GM18517 (cell line): ENCODE measurements at regions not wholly inside any gene's neighbourhood (a gene's known extent, or its start where the extent isn't known, plus 50 kb on each side); places are given as distances from the start of the nearest gene placed in this dataset.

Experiments used
- ATAC-seq: cut with Tn5 transposase; IDR thresholded peaks from one replicate; pipeline ENCODE4 v1.9.1; 2021; ENCODE audit warnings: mild to moderate bottlenecking, moderate library complexity; ENCODE audit not compliant: unreplicated experiment

DNA sequence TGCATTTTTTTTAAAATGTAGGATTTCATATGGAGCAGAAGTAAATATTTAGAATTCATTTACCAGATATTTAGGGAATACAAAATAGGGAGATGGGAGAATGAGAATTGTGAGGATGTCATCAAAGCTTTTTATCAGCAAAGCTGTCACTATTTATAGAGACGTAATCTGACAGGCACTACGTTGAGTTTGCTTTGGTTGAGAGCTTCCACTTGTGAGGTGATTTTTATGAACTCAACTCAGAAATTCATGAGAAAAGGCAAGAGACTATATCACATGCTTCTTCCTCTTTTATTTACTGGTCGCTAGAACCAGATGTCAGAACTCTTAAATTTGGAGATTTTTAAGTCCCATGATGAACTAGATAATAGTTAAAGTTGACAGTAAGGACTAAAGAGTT lies 211.2 kb downstream of the GBA3 start:
- no peak for ATAC-seq

- no peak for ATAC-seq
These were observed 208.9 kb downstream of the GBA3 start for GRCh38 chr4:22901631-22902030.

GRCh38 chr4:22900876-22901275 lies 208.1 kb downstream of the GBA3 start:
- no peak for ATAC-seq

DNA sequence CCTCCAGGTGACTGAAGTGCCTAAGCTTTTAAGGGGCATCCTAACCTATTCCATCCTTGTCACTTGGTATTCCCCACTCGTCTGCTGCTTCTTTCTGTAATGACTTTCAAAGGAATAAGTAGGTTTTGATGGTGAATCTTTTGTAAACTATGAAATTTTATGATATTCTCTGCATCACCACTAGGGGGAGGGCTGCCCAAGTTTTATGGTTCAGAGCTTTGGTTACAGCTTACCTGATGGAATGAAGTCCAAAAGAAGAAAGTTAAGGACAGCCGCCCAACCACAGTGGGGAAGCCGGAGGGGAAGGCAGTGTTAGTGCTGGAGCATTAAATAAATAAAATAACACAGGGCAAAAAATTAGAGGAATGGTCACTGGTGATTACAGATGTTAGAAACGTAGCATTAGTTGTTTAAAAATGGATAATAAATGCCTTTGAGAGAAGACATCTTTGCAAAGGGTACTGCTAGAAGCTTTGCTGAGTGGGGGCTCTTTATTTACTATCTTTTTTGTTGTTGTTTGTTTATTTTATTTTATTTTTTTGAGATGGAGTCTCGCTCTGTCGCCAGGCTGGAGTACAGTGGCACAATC lies 204.9 kb downstream of the GBA3 start:
- no peak for ATAC-seq

DNA sequence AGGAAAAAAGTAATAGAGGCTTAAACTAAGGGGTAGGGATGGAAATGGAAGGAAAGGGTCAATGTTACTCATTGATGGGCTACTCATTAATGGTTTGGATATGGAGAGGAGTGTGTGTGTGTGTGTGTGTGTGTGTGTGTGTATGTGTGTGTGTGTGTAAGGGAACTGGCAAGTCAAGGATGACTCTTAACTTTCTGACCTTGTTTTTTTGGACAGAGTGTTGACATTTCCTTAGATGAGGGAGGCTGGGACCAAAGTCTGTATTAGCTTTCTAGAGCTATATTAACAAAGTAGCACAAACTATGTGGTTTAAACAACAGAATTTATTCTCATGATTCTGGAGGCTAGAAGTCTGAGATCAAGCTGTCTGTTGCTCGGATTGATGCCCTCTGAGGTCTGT lies 202.7 kb downstream of the GBA3 start:
- no peak for ATAC-seq

- no peak for ATAC-seq
These were observed 191.4 kb downstream of the GBA3 start for GRCh38 chr4:22884157-22884556.

DNA sequence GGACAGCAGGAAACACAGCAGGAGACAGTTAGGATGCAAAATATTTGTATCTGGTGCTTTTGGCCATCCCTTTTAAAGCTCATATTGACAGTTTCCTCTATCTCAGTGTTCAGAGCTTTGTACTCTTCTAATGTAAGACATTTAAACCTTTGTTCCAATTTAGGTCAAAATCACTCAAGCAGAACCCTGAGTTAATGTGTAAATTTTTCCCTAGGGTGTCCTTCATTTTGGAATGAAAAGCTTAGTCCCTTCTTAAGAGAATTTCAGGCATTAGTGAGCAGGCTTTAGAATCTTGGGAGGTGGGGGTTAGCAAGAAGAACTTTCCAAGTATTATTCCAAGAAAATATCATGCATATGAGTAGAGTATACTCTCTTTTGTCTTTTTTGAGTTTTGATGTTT lies 188.7 kb downstream of the GBA3 start:
- ATAC-seq, result no peak

DNA sequence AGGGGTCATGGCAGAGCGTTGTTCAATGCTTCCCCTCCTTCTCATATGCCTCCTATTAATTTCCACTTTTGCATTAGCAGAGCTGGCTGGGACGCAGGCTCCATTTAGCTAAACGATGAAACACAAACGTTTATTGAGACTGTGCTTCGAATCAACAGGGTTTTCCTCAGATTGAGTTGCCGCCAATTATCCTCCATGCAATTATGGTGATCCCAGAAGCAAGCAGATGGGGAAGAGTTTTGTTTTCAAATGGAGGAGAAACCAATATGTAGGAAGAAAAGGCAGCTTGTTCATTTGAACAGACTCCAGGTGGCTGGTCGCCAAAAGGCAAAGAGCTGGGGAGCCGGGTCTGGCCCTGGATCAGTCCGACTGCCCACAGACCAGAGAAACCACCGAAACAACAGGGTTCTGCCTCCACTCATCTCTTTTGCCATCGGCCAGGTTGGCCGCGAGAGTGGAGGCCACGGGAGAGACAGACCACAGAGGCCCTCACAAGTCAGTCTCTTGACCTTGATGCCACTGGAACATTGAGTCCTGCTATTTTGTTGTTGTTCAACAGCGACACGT lies 184.8 kb downstream of the GBA3 start:
- no peak for ATAC-seq

DNA sequence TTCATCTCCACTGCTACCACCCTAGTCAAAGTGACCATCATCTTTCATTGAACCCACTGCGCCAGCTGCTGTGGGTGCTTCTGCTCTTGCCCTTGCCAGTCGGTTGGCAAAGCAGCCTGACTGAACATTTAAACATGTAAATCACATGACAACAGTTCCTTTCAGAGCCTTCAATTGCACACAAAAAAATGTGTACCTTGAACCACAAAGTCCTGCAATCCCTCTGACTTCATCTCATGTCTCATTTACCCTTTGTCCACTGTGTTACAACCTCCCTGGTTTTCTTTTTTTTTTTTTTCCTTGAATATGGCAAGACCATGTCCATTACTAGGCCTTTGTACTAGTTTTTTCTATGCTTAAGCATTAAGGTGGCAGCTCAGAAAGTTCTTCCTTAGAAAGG lies 183.5 kb downstream of the GBA3 start:
- ATAC-seq, result no peak

DNA sequence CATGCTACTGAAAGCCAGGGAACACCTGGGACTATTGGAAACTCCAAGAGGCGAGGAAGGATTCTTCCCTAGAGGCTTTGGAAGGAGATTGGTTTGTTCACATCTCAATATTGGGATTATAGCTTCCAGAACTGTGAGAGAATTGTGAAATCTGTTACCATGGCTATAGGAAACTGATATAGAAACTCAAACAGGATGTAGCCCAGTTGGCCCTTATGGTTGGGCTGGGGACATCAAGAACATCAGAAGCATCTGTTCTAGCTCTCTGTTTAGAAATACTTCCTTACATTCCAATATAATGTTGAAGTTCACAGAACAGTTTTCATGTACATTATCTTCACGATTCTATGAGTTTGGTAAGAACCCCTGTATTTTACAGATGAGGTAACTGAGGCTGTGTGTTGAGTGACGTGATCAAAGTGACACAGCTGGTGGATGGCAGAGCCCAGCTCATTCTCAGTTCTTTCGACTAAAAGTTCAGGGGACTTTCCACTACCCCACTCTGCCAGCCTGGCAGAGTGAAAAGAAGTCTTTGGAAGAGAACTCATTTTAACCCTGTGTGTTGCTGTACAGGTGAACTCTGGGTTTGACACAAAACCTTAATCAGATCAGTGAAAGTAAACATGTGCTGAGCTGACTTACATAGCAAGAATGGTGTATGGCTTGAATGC lies 183.0 kb downstream of the GBA3 start:
- no peak for ATAC-seq

DNA sequence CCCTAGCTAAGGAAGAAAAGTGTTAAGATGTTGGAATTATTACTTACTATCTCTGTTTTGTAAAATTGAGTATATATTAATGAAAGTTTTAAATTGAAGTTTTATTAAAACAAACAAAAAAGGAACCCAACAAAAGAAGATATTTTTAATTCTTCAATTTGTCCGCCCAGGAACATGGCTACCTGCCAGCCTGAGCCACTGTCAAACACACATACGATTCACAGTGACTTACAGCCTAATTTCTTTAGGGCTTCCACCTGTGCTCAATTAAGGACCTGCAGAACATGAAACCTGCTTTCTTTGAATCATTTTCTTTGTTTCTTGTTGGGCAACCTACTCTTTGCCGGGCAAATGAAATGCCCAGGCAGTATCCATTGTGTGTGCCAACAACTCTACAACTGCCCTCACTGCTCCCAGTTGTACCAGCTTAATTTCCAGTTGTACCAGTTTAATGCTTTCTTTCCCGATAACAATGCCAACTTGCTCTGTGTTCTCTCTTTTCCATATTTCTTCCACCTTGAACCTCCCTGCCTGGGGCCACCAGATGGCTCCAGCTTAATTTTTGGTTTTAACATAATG lies 181.7 kb downstream of the GBA3 start:
- ATAC-seq, result no peak

DNA sequence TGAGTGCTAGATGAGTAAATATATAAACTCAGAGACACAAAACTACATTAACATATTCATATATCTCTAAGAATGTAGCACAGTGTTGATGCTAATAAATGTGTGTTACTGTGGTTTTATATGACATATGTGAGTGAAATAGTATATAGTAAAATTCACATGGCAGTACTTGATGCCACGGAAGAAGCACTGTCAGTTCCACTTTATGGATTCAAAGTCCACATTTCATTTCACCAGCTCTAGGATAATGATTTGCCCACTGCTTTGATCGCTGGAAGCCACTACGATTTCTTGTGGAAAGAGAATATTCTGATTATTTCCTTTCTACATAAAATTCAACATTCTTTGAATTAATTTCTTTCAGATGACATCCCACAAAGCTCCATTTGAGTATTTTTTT lies 181.2 kb downstream of the GBA3 start:
- no peak for ATAC-seq

DNA sequence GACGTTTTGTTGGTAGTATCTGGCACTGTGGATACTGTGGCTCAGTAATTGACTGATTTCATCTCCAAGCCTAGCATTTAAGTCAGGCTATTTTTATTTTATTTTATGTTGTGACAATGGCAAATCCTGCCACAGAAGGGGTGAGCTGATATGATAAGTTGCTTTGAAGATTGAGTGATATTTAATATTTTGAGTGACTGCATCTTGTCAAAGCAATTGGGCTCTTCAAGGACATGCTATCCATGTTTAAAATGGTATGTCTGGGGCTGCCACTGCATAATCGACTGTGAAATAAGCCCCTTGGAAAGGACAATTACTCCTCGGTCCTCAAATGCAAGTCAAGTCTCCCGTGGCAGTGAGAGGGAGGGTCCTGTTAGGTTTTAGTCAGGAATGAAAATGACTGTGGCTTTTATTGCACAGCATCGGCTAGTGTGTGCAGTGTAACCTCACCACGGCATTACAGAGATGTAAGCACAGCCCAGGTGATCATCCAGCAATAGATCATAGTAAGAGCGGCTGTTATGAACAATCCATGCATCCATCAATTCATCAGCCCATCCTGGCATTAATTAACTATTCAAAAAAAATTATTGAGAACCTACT lies 178.2 kb downstream of the GBA3 start:
- no peak for ATAC-seq

DNA sequence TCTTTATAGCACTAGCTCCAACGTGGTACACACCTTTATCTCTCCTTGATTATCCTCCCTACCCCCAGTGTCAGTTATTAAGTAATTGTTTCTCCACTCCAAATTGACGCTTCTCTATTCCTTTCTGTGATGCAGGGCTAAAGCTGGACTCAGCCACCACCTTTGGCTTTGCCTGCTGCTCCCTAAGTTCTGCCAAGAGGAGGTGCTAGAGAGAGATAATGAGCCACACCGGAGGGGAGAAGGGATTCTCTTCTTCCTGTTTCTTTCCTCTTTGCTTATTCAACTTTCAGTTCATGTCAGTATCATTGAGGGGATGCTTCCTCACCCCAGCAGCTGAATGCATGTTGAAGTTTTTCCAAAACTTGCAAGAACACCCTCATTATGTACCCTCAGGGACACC lies 176.5 kb downstream of the GBA3 start:
- no peak for ATAC-seq
